Mesodermal cell (in vitro differentiated cells): ENCODE measurements at regions not wholly inside any gene's neighbourhood (a gene's known extent, or its start where the extent isn't known, plus 50 kb on each side); places are given as distances from the start of the nearest gene placed in this dataset.

Experiments used
- H3K27ac ChIP-seq: 2 replicates; pipeline ENCODE4 v1.7.0; 2013; ENCODE audit warnings: mild to moderate bottlenecking, low read depth, low read length, moderate library complexity; ENCODE audit not compliant: severe bottlenecking
- H3K36me3 ChIP-seq: 2 replicates; pipeline ENCODE4 v1.7.1; 2013; ENCODE audit warnings: mild to moderate bottlenecking, low read length, moderate library complexity; ENCODE audit not compliant: control insufficient read depth, insufficient read depth
- H3K4me1 ChIP-seq: one replicate; pipeline ENCODE4 v1.7.1; 2013; ENCODE audit warnings: mild to moderate bottlenecking, low read length; ENCODE audit not compliant: insufficient read depth, control insufficient read depth, poor library complexity, severe bottlenecking
- H3K4me3 ChIP-seq: 2 replicates; pipeline ENCODE4 v1.7.0; 2013; ENCODE audit warnings: low read length, control low read depth, mild to moderate bottlenecking; ENCODE audit not compliant: insufficient read depth, poor library complexity, severe bottlenecking; ENCODE audit errors: extremely low read depth
- H3K9me3 ChIP-seq: 2 replicates; pipeline ENCODE4 v1.7.1; 2013; ENCODE audit warnings: mild to moderate bottlenecking, low read length, moderate library complexity; ENCODE audit not compliant: control insufficient read depth
- WGBS, 2 experiments: methylation state at CpG; one replicate each; pipeline ENCODE4 v1.1.5; 2013; ENCODE audit warnings: missing lambda C conversion rate in 2 of 2; ENCODE audit not compliant: insufficient coverage in 2 of 2; 5-methylcytosine and 5-hydroxymethylcytosine counted together

DNA sequence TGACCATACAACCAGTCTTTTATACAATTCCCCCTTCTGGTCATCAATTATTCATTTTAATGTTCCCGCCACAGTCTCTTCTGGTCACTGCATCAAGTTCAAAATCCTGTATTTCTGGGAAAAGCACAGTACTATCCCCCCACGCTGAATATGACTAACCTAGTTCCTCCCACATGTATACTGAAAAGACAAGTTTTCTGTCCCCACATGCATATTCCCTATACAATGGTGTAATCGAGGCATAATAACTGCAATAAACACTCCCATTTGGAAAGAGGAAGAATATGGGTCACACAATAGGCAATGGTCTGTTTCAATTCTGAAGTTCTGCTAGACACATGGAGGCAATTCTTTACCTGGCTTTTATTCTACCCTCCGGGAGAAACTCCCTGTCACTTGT is 344.9 kb downstream of the EFNA5 start:
- Histone ChIP-seq H3K4me3 (no peak overlapping the region), H3K36me3 (no peaks in the 10 kb centered on the region), H3K27ac (no peak overlapping the region), H3K9me3 (no peaks in the 10 kb centered on the region), H3K4me1 (no peaks in the 10 kb centered on the region)
- WGBS, 2 experiments: 87 to 88% methylated on average over 3 of the region's 4 CpGs

DNA sequence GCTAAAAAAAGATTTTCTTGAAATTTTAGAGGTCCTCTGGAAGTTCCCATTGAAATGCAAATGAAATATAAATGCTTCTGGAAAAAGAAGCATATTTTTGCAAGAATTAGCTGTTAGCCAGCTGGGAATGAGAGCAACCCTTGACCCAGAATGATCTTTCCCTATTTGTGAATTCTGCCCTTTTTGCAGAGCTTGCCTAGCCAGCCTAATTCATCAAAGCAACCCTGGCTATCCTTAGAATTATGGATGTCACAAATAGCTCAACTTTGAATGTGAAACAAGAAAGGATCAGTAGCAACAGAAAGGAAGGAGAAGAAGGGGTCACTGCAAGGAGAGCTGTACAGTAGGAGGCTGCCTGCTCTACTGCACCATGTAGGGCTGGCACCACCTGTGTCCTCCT is 345.9 kb downstream of the EFNA5 start:
- no peaks in the 10 kb centered on the region for H3K36me3 ChIP-seq
- no peaks in the 10 kb centered on the region for H3K4me1 ChIP-seq
- no peak overlapping the region for H3K27ac ChIP-seq
- H3K9me3 ChIP-seq: no peaks in the 10 kb centered on the region
- no peak overlapping the region for H3K4me3 ChIP-seq

DNA sequence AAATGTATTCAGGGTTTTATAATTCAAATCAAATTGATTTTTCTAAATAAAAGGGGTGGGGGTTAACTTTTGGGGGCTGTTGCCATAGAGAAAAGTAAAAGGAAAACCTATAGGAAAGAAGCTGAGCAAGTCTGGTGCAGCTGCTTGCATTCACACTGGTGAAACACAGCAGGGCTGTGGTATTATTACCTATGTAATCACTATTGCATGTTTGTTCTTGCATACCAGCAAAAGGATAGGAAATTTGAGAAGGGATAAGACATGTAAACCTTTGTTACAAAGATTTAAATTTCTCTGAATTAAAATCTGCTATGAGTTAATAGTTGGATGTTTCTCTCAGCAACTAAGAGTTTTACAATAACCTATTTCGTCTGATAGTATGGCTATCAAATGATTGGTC is 346.7 kb downstream of the EFNA5 start:
- 100% methylated on average over 1 of the region's 1 CpG; no CpG with 5 or more reads in 1 of the 2 experiments for WGBS, 2 experiments
- Histone ChIP-seq H3K4me1 (no peaks in the 10 kb centered on the region), H3K27ac (no peak overlapping the region), H3K36me3 (no peaks in the 10 kb centered on the region), H3K4me3 (no peak overlapping the region), H3K9me3 (no peaks in the 10 kb centered on the region)

GRCh38 chr5:107323536-107323935 is 347.2 kb downstream of the EFNA5 start:
- H3K27ac ChIP-seq: no peak overlapping the region
- no peak overlapping the region for H3K4me3 ChIP-seq
- WGBS, 2 experiments: 88% methylated on average over 2 of the region's 6 CpGs; no CpG with 5 or more reads in 1 of the 2 experiments
- no peaks in the 10 kb centered on the region for H3K36me3 ChIP-seq
- no peaks in the 10 kb centered on the region for H3K4me1 ChIP-seq
- no peaks in the 10 kb centered on the region for H3K9me3 ChIP-seq

DNA sequence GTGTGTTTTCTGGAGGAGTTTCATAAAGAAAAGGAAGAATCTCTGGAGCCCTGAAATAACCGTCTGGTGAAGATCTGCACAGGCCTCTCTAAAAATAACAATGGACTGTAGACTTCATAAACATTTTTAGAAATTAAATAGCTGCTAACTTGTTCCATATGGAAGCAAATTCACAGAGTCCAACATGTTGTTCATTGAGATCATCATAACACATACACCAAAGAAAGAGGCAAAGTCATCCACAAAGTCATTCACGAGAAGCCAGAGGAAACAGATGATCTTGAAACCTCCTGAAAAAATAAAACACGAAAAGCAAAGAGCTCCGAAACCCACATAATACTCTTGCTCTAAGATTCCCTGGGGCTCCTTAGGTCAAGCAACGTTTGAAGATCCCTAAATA is 347.8 kb downstream of the EFNA5 start:
- H3K9me3 ChIP-seq: no peaks in the 10 kb centered on the region
- H3K4me1 ChIP-seq: no peaks in the 10 kb centered on the region
- WGBS, 2 experiments: 100% methylated on average over 1 of the region's 5 CpGs; no CpG with 5 or more reads in 1 of the 2 experiments
- no peaks in the 10 kb centered on the region for H3K36me3 ChIP-seq
- no peak overlapping the region for H3K4me3 ChIP-seq
- H3K27ac ChIP-seq: no peak overlapping the region

DNA sequence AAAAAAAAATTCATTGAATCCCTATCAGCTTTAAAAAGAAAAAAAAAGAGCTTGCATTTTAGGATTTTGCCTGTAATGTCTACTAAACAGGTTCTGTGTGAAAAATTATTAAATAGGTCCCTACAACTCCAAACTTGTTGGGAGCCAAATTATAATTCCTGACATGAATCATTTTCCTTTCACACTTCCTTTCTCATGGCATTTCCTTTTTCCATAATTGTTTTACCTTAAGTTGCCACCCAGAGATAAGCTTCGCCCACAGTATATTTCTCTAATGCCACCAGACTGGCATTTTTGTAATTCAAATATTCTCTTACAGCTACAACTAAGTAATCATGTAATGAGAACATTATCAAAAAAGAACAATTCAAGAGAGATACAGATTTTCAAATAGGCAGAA is 348.8 kb downstream of the EFNA5 start:
- H3K27ac ChIP-seq: no peak overlapping the region
- no peaks in the 10 kb centered on the region for H3K4me1 ChIP-seq
- H3K36me3 ChIP-seq: no peaks in the 10 kb centered on the region
- H3K9me3 ChIP-seq: no peaks in the 10 kb centered on the region
- H3K4me3 ChIP-seq: no peak overlapping the region
- WGBS, 2 experiments: 83 to 100% methylated on average over 1 of the region's 1 CpG

GRCh38 chr5:107320846-107321245 is 349.9 kb downstream of the EFNA5 start:
- H3K27ac ChIP-seq: no peak overlapping the region
- H3K4me3 ChIP-seq: no peak overlapping the region
- H3K9me3 ChIP-seq: no peaks in the 10 kb centered on the region
- WGBS, 2 experiments: 100% methylated on average over 2 of the region's 2 CpGs; no CpG with 5 or more reads in 1 of the 2 experiments
- H3K36me3 ChIP-seq: no peaks in the 10 kb centered on the region
- H3K4me1 ChIP-seq: no peaks in the 10 kb centered on the region

DNA sequence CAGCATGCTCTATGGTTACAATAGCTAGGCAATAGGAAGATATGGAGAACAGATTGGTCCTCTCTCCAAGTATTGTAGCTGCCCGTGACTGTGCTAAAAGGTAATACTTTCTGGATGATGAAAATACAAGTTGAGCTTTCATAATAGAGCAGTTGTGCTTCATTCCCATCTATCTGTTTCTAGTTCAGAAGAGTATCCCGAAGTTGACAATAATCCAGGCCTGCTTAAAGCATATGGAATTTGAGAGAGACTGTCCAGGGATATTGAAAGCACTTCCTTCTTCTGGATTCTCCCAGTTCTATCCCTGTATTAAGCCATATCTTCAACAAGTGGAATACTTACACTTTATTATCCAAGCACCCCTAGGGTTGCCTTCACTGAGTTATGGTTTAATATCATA is 350.4 kb downstream of the EFNA5 start:
- Histone ChIP-seq H3K36me3 (no peaks in the 10 kb centered on the region), H3K4me1 (no peaks in the 10 kb centered on the region), H3K9me3 (no peaks in the 10 kb centered on the region), H3K27ac (no peak overlapping the region), H3K4me3 (no peak overlapping the region)
- 78 to 100% methylated on average over 1 of the region's 2 CpGs for WGBS, 2 experiments

DNA sequence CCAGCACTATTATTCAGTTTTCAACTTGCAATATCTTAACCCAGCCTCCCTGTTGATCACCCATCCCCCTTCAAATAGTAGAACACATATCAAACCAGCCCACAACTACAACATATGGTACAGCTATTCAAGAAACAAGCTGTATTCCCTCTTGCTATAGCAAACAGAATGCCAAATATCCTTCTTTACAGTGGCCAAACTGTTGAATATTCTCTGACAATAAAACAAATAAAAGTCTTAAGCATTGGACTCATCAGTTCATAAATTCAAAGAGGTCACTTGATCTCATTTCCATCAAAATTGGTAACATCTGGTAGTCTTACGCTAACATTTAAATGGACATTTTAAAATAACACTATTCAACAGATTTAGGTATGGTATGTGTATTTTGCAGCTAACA is 350.8 kb downstream of the EFNA5 start:
- no peaks in the 10 kb centered on the region for H3K36me3 ChIP-seq
- H3K4me3 ChIP-seq: no peak overlapping the region
- no peaks in the 10 kb centered on the region for H3K9me3 ChIP-seq
- no peak overlapping the region for H3K27ac ChIP-seq
- no peaks in the 10 kb centered on the region for H3K4me1 ChIP-seq
- WGBS, 2 experiments: no CpG with 5 or more reads among the region's 1 CpG

DNA sequence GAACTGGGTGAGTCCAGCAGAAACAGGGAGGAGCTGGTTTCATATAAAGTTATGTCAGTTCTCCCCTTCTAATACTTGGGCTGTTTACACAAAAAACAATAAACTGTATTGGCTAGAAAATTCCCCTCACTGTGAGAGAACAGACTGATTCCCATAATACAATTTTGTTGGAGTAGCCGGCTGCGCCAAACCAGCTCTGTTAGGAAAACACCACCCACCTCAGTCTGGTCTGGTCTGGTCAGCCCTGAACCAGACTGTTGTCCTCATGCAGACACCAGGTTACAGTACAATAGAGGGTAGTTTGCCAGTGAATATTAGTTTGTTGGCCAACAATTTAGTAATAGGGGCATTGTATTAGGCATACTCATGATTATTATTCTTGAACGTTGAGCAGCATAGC is 356.4 kb downstream of the EFNA5 start:
- H3K9me3 ChIP-seq: no peaks in the 10 kb centered on the region
- H3K4me1 ChIP-seq: no peaks in the 10 kb centered on the region
- H3K36me3 ChIP-seq: no peaks in the 10 kb centered on the region
- H3K4me3 ChIP-seq: no peak overlapping the region
- 100% methylated on average over 2 of the region's 3 CpGs; no CpG with 5 or more reads in 1 of the 2 experiments for WGBS, 2 experiments
- no peak overlapping the region for H3K27ac ChIP-seq

DNA sequence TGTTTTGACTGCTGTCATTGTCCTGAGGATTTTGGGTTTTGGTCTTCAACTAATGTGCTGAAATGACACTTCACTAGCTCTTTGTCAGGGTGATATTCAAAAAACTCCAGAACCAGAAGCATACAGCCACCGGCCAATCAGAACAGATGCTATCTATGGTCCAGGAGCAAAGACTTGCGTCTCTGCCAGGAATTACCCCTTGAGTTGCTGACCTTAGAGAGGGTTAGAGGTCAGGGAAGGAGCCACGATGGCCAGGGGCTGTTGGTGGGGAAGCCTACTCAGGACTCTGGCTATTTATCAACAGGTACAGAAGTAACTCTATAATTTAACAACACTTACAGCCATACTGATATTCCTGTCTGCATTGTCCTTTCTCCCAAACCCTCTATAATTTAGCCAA is 356.8 kb downstream of the EFNA5 start:
- no peak overlapping the region for H3K4me3 ChIP-seq
- 84% methylated on average over 2 of the region's 3 CpGs; no CpG with 5 or more reads in 1 of the 2 experiments for WGBS, 2 experiments
- H3K27ac ChIP-seq: no peak overlapping the region
- H3K9me3 ChIP-seq: no peaks in the 10 kb centered on the region
- H3K4me1 ChIP-seq: no peaks in the 10 kb centered on the region
- H3K36me3 ChIP-seq: no peaks in the 10 kb centered on the region
